GM18520 (cell line): ENCODE measurements at regions not wholly inside any gene's neighbourhood (a gene's known extent, or its start where the extent isn't known, plus 50 kb on each side); places are given as distances from the start of the nearest gene placed in this dataset.

Experiments
- ATAC-seq: cut with Tn5 transposase; IDR thresholded peaks from one replicate; pipeline ENCODE4 v1.9.1; 2021; ENCODE audit not compliant: unreplicated experiment

- ATAC-seq, result no peak
Measured at GRCh38 chr12:58563621-58564020, 356.7 kb downstream of the LRIG3 start.

- no peak for ATAC-seq
Measured at GRCh38 chr12:58564721-58565120, 355.6 kb downstream of the LRIG3 start.

- ATAC-seq, result no peak
Measured at GRCh38 chr12:58566599-58566998, 353.7 kb downstream of the LRIG3 start.

DNA sequence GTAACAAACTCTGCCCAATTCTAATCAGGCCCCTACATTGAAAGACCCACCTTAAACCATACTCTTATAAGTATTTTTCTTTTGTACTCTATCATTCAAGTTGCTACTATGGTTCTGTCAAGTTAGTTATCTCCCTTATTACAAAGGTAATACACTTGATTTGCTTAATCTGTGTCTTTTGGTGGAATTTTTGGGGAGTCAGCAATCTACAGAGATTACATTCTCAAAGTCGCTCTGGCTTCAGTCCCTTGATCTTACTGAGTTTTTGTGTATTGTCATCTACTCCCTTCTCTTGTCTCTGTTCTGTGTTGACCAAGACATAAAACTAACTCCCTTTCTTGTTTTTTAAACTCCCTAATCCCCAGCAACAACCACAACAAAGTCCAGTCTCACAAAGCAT is 353.1 kb downstream of the LRIG3 start:
- no peak for ATAC-seq

GRCh38 chr12:58570411-58570810 is 349.9 kb downstream of the LRIG3 start:
- ATAC-seq, result no peak

DNA sequence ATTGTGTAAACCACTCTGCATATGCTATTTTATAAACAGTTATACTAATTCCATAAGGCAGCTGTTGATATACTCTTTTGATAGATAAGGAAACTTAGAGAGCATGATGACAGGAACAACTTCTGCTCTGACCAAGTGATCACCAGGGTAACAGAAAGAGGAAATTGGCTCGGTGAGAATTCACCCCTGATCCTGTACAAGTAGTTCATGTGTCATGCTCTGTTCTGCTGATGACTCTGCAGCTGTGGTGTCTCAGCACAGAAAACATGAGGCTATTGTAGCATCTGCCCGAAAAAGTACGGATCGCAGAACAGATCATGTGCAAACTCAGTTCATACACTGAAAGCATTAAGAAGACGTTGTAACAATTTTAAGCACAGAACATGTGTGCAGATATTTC is 345.0 kb downstream of the LRIG3 start:
- ATAC-seq, result no peak

DNA sequence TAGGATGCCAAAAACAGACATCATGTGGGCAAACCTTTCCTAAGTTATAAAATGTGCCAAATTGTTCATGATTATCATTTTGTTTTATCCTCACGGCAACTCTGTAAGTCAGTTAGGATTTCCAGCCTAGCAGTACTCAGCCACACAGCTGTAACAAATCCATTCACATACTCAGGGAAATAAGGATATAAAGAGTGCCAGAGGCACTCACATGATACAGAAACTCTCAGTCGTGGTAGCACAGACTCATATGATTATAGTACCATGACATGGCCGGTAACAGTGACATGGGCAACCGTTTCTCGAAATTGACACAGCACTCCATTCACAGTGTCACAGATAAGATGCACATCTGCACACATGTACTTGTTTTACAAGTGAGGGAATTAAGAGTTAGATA is 344.2 kb downstream of the LRIG3 start:
- ATAC-seq, result no peak

- no peak for ATAC-seq
Measured at GRCh38 chr12:58576916-58577315, 343.4 kb downstream of the LRIG3 start.

DNA sequence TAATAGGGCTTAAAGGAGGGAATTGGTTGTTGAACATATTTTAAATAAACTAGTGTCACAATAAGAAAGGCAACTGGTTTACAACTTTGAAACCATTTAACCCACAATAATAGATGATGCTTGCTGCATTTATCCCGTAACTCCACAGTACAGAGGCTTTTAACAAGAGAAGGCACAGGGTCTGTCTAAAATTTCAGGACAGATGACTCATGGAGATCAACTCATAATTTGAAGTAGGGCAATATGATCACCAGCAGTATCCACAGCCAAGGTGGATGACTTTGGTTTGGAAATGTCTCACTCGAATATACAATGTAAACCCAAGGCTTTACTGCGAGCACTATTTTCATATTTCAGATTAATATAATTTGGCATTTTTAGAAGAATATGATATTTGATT is 340.2 kb downstream of the LRIG3 start:
- no peak for ATAC-seq

- ATAC-seq, result no peak
Measured at GRCh38 chr12:58583529-58583928, 336.8 kb downstream of the LRIG3 start.

DNA sequence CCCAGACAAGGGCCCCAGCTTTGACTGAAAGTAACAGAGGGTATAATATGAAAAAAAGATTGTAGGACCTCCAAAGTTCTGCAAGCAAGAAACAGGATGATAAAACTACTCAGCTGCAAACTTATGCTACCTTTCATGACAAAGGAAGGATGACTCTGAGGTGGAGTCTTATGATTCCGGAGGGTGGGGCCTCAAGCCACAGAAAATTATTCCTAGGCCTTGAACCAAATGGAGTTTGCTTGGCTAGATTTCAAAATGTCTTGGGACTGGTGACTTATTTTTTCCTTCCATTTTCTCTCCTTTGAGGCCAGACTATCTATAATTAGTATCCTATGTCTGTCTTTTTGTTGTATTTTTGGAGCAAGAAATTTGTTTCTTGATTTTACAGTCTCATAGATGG is 336.4 kb downstream of the LRIG3 start:
- no peak for ATAC-seq

- no peak for ATAC-seq
Measured at GRCh38 chr12:58584880-58585279, 335.4 kb downstream of the LRIG3 start.

DNA sequence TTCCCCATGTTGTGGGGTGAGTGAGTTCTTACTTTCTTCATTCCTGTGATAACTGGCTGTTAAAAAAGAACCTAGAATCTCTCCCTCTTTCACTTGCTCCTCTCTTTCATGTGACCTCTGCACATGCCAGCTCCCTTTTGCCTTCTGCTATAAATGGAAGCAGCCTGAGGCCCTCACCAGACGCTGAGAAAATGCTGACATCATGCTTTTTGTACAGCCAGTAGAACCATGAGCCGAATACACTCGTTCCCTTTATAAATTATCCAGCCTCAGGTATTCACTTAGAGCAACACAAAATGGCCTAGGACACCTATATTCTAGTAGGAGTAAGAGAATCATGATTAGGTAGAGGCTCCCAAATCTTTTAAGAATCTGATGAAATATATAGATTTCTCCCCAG is 333.5 kb downstream of the LRIG3 start:
- ATAC-seq, result no peak

- no peak for ATAC-seq
Measured at GRCh38 chr12:58588770-58589169, 331.5 kb downstream of the LRIG3 start.

DNA sequence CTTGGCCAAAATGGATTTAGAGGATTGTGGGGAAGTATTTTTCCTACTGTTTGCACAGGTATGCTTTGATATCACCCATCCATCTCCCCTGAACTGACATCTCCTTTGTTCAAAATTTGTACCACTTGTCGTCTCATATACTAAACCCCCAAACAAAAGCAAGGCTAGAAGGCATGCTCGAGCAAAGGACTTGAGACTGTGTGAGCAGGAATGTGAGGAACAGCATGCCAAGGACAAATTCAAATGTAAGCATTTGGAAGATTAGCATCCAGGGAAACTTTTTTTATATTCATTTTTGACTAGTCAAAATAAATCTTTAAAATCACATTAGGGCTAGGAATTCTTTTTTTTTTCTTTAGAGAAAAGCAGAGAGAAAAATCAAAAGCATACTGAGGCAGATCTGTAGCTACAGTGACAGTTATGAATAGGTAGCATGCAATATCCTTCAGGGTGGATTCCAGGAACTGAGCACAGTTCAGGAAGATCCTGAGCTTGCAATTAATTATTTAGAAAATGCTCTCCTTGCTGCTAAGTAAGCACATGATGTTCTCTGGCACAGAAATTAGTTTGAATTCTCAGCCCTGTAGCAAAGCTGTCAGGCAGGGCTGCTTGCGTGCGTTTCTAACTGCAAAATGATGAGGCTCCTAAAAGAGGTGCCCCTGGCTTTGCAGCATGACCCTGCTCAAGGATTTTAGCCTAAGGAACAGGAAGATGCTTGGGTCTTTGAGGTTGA is 327.7 kb downstream of the LRIG3 start:
- ATAC-seq, result no peak

DNA sequence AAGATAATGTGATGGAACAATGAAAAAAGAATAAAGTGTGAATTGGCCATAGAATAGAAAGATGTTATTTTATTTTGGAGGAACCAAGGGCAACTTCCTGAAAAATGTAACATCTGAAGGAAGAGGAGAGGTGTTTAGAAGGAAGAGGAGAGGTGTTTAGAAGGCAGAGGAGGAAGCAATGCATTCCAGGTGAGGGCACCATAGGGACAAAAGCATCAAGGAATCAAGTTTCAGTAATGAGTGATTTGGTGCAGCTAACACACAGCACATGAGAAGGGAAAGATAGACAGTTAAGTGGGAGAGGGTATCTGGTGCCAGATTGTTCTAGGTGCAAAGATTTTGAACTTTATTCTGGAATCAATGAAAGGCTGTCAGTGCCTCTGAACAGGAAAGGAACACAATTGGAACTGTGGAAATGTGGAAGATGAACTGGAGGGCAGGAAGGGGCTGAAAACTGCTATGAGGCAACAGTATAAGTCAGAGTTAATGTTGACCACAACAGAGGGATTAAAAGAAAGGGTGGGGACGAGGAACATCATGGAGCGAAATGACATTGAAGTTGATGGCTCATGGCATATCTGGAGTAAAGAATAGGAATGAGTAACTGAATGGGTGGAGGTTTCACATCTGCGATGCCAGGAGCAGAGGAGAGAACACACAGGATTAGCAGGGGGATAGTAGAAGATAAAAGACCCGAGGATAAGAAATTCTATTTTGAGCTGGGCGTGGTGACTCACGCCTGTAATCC is 326.6 kb downstream of the LRIG3 start:
- ATAC-seq, result no peak

GRCh38 chr12:58596381-58596780 is 323.9 kb downstream of the LRIG3 start:
- no peak for ATAC-seq

GRCh38 chr12:58601529-58601928 is 318.8 kb downstream of the LRIG3 start:
- ATAC-seq, result no peak

DNA sequence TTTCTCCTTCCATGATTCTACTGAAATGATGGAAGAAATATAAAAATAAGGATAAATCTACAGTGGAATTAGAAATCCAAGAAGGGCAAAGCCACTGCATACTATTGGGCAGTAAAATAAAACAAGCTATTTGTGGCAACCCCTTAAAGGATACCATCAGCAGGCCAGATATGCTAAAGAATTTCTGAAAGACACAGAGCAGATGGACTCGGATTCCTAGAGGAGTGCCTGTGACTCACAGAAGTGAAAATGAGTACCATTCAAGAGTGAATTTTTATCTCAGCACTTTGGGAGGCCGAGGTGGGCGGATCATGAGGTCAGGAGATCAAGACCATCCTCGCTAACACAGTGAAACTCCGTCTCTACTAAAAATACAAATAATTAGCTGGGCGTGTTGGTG is 318.1 kb downstream of the LRIG3 start:
- ATAC-seq, result no peak

DNA sequence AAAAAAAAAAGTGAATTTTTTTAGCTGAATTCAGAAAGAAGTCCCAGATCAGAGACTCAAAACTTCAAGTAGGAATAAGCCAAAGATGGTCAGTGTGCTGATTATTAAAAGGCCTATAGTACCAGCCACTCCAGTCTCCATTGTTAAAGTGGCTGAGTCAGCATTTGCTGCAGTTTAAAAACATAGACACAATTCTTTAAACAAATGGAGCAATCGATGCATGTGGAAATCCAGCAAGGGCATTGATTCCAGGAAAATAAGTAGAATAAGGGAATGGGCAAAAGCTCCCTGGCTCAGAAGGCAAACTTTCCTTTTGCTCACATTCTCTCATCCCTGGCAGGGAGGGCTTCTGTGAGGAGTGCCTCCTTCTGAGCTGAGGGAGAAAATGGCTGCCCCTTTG is 317.6 kb downstream of the LRIG3 start:
- ATAC-seq, result no peak

DNA sequence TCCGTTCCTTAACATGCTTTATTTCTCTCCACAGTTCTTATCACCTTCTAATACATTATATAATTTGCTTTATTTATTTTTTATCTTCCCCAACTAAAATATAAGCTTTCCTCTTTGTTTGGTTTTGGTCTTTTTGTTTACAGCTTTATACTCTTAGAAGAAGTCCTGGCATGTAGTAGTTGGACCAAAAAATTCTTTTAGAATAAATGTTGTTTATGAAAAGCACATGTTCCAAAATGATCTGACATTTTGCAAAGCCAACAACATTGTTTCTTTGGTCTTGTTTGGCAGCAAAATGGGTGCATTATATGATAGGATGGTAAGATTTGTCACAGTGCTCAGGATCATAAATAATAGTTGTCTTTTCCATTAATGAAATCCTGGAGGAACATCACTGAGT is 312.5 kb downstream of the LRIG3 start:
- ATAC-seq, result no peak

- no peak for ATAC-seq
Measured at GRCh38 chr12:58608711-58609110, 311.6 kb downstream of the LRIG3 start.

DNA sequence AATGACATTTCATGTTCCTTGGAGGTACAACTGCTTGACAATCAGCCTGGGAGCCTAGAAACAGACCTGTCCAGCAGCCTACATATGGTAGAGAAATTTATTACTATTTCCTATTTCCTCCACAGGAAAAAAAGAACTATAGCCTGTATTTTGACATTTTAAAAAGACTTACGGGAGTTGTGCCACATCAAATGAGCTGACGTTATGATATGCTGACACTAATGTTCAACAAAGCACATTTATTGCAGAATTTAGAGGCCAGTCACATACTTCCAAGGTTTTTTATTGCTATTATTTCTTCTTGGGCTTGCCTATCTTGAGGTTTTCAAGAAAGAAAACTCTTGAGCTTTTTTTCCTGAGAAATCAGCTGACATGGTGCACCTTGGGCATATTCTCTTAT is 305.3 kb downstream of the LRIG3 start:
- no peak for ATAC-seq
